Stimulated activated naive CD4-positive, alpha-beta T cell (primary cell): ENCODE measurements at regions not wholly inside any gene's neighbourhood (a gene's known extent, or its start where the extent isn't known, plus 50 kb on each side); places are given as distances from the start of the nearest gene placed in this dataset.

ENCODE experiments used
- DNase-seq, 6 experiments: peaks; one replicate each; lab custom pipeline; 2025; lab: John Stamatoyannopoulos, UW

DNA sequence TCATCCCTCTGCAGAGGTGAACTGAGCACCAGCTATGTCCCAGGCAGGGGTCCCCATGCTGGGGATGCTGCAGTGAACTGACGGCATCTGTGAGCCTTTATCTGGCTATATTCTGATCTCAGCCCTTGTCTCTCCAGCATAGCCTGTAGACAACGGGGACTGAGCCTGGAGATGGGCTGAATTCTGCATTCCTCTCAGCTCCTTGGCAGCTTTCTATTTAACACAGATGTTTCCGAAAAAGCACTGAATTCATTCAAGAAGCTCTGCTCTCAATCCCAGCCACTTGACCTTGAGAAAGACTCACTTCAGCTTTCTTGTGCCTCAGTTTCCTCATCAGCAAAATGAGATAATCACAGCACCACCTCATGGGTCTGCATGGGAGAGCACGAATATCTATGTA lies 204.4 kb upstream of the PMEPA1 start:
- DNase-seq: no peak

DNA sequence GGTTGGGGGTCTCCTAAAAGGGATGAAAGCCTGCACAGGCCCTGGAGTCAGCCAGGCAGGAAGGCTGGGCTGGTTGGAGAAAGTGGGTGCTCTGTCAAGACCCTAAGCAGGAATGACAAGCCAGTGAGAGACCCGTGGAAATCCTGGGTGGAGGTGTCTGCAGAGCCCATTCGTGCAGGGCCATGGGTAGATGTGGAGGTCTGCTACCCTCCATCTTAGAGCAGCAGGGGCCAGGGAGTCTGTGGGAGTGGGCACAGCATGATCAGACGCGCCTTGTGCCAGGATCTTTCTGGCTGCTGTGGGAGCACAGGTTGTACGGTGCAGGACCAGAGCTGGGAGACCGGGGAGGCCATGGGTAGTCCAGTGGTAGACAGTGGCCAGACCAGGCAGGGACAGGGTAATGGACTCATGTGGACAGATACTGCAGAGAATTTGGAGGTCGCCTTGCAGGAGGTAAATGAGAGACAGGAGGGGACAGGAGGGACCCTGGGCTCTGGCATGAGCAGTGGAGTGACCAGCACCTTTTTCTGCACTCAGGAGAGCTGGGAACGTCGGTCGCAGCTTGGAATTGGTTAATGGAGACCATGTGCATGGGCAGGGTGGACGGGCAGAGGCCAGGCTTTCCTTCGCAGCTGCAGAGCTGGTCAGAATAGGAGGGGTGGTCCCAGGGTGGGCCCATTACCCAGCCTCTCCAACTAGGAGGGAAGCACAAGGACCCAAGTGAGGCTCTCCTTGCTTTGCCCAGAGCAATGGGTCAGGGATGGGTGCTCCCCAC lies 203.5 kb upstream of the PMEPA1 start:
- no peak for DNase-seq

DNA sequence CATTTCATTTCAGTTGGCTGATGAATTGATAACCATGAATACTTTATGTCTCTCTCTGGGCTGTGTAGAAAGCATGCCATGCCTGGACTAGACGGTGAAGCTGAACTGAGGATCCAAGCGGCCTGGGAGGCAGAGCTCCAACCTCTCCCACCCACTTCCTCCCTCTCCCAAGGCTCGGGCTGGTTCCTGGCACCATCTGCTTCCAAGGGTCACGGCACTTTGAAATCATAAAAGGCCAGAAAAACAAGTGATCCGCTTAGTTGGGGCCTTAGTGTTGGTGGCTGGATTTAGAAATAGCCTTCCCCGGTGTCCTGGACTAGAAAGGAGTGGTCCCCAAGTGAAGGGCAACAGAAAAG lies 202.4 kb upstream of the PMEPA1 start:
- no peak for DNase-seq

DNA sequence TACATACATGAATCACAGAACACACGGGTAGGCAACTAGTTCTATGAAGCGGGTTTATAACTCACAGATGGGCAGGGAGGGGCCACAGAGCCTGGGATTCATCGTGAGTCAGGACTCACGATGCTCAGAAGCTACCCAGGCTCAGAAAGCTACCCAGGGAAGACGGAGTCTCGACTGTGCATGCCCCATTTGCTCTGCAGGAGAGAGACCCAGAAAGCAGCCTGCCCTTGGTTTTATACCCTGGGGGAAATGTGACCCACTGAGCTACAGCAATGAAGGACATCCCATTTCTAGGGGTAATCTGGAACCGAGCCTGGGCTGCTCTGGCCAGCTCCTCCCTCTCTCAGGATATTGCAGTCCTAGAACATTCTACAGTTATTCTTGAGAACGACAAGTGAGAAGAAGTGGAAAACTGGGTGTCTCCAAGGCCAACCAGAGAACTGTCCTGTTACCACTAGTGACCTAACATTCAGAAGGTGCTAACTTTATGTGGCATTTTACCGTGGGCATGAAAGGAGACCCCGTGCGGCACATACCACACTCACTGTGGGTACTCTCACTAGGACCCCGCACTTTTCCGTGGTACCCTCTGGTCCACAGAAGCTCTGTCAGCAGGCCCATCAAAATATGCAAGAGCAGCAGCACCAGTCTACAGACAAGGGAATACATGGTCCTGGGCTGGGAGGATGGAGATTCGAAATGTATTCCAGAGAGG lies 201.9 kb upstream of the PMEPA1 start:
- DNase-seq: no peak

DNA sequence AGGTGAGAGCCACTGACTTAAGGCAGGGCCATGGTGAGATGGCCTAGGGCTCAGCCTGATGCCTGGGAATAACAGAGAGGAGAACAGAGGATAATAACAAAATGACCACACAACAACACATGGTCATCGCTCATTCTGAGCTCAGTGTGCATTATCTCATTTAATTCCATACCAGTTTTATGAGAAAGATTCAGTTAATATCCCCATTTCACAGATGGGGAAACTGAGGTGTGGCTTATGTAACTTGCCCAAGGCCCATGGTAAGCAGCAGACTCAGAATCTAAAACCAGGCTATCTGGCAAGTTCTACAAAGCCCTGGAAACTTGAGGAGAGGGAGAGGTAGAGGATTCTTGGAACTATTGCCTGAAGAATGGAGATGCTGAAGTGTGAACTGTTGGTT lies 200.9 kb upstream of the PMEPA1 start:
- no peak for DNase-seq

DNA sequence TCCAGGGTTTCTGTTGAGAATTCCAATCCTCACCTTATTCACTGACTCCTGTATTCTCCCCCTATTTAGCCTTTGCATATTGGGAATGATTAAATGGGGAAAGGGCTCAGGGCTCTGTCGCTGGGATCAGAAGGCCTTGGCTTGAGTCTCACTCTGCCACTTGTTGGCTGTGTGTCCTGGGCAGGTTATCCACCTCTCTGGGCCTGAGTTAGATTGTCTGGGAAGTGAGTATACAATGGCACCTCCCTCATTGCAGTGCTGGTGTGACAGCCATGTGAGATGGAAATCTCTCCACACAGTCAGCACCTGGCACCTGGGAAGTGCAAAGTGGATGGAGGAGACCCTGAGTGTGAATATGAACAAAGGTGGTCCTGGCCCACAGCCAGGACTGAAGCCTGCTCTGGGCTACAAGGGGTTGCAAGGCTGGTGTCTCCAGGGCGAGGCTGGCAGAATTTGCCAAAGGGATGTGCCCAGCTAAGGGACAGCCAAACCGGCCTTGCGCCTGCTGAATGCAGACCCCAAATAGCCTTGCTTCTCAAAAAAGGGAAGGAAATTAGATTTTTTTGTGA lies 200.0 kb upstream of the PMEPA1 start:
- DNase-seq: no peak

DNA sequence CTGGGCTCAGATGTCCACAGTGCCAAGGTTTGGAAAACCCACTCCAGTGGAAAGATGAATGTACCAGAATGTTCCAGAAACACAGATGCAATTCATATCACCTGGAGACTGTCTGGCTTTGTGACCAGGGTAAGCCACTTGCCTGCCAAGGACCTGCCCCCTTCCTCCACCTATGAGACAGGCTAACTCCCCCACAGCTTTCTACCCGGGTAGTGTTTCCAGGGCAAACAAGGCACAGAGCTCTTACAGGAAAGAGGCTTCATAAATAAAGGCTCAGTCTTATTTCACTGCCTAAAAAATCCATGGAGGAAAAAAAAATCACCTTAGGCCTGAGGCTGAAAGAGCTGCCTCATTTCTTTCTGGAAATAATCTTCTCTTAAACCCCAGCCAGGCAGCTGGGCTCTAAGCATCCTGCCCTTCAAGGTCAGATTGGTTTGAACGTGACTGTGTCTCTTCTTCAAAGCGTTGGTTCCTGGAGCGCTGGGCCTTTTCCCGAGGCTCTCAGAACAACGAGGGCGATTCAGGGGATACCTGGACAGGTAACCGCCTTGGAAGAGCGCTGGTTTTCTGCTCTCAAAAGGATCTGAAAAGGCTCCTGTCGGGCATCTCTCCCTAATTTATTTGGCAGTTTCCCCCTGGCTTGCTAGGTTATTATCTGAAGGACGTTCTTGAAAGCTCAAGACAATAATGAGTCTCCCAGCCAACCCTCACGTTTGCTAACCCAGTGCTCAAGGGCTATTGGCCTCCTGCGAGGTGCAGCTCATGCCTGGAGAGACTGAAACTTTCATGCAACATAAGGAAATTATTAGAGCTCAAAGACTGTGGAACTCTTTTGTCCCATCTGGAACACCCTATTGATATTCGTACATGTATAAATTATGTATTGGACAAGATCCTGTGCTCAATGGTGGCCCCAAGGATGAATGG lies 199.2 kb upstream of the PMEPA1 start:
- DNase-seq: no peak

DNA sequence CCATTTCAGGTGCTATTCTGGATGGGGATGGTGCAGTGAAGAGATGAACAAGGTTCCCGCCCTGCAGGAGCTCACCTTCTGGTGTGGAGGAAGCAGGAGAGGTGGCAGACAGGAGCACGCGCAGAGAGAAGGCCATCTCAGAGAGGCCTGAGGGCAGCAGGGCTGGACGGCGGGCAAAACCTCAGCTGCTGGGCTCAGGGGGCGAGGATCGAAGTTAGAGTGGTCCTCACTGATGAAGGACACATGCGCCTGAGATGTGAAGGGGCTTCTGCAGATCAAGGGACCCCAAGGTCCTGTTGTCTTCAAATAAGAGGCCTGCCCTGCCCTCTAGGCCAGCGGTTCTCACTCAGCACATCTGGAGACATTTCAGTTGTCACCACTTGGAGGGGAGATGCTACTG lies 198.4 kb upstream of the PMEPA1 start:
- DNase-seq: no peak

DNA sequence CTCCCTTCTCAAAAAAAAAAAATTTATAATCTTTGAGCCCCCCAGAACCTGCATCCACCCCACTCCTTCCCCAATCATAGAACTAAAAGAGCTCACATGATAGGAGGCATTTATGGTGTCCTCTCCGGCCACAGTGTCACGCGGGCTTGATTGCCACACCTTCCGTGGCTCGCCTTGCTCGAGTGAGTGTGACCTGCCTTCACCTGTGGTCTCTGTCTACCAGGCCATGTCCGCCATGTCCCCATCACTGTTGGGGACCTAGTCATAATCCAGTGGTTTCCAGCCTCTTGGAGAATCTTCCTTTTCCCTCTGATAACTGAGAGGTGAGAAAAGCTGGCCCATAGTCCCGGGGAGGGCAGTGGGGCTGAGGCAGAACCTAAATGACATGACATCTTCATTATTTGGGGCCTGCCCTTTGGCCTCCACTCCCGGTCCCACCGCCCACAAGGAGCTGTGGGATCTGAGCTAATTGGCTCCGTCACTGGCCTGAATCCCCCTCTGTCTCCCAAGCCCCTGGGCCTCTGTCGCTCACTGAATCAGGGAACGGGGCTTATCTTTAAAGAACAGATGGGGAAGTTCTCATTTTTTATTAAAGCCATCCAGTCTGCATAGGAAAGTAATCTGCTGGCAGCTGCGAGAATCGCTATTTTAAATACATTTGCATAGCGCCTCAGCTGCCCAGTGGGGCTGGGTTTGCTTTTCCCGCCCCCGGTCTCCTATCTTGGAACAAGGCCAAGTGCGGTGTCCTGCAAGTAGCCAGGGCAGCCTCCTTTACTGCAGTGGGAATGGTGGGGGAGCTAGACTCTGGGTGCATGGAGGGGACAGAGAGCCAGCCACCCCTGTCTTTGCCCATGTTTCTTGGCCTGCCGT lies 197.6 kb upstream of the PMEPA1 start:
- DNase-seq: no peak

DNA sequence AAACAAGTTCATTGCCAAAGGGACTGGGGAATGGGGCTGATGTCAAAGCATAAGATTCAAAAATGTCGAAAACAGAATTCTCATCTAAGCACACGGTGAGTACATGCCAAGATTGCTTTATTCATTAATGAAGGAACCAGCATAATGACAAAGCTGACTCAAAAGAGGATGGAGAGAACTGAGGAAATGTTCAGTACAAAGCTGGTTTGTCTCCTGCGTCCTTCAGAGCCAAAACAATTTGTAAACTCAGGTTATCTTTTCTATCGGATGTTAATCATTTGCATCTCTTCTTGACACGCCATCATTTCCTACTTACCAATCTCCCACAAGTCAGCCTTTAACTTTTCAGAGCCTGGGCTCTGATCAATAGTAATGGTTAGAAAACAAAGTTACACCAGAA lies 195.6 kb upstream of the PMEPA1 start:
- no peak for DNase-seq

DNA sequence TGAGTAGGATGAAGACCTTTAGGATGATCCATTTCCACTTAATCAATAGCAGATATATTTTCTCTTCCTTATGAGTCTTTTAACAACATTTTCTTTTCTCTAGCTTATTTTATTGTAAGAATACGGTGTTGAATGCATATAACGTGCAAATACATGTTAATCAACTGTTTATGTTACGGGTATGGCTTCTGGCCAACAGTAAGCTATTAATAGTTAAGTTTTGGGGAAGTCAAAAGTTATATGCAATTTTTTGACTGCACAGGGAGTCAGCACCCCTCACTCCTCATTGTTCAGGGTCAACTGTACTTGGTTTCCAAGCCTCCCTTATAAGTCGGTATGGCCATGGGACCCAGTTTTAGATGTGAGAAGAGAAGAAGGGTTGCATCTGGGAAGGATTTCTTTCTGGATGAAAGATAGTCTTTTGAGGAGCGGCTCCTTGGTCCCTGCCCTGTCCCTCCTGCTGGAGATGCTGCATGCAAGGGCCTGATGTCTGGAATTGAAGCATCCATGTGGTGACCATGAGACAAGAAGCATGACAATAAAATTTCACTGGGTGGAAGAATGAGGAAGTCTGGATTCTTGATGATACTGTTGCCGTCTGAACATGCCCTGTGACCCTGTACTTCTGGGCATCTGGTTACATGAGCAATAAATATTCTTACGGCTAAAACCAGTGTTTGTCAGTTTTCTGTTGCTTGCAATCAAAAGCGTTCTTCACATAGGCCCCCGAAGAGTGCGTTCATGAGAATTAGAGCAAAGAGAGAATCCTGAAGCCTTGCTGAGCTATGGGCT lies 194.7 kb upstream of the PMEPA1 start:
- DNase-seq: no peak

DNA sequence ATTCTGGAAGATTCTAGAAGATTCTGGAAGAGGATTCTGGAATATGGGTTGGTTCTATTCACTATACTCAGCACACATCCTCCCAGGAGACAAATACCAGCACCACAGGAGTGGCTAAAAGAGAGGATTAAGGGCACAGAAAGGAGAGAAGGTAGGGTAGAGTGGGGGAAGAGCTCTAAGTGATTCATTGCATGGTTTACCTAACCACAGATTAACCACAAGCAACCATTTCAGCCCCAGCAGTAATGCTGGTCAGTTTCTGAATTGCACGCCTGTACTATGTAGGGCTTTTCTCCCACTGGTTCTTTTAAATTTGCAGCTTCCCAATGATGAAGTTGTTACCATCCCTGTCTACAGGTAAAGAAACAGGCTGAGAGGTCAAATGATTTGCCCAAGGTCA lies 192.7 kb upstream of the PMEPA1 start:
- no peak for DNase-seq

DNA sequence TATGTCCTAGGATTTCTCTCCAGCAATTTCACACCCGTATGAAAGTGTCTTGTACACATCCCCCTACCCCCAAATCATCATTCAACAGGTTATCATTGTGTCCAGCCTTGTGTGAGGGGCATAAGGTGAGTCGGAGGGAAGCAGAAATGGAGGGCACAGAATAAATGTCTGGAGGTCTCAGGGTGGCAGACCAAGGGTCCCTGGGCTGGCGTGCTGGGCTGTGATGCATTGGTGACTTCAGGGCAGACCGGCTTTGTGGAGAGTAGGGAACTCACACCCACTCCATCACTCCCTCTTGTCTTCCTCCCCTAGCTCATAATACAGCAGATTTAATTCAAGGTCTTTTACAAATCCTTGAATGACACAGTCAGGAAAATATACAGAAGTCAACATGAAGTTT lies 191.7 kb upstream of the PMEPA1 start:
- DNase-seq: no peak

DNA sequence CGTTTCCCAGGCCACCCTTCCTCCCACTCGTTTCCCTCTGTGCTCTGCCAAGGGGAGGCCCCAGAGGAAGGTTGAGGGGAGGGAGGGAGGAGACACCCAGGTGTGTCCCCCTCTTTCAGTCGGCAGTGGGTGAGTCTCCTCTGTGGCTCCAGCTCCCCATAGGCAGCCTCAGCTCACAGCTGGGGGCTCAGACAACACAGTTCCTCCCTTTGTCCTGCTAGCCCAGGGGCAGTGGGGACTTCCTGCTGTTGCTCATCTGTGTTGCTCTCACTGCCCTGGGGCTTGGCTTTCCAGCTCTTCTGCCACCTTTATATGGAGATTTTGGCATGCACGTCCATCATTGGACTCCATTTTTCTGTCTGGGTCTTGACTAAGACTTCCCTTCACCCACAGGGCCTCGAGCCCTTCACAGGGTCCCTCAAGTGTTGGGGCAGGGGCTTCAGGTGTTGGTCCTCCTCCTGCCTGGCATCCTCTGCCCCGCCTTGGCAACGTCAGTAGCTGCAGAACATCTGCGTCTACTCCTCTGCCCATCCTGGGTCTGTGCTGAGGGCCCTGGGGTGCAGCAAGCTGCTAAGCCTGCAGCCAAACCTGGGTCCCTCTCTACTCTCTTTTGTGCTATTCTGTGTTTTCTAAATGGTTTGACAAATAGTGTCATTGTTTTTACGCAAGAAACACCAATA lies 190.6 kb upstream of the PMEPA1 start:
- DNase-seq: no peak

DNA sequence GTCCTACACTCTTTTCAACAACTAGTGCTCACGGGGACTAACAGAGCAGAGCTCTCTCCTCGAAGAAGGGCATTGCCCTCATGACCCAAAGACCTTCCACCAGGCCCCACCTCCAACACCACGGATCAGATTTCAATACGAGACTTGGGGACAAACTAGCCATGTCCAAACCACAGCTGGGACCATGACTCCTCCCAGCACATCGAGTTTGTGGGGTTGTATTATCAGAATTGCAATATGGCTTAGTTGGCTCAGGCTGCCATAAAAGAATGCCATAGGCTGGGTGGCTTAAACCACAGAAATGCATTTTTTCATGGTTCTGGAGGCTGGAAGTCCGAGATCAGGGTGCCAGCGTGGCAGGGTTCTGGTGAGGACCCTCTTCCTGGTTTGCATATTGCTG lies 189.7 kb upstream of the PMEPA1 start:
- DNase-seq: no peak

DNA sequence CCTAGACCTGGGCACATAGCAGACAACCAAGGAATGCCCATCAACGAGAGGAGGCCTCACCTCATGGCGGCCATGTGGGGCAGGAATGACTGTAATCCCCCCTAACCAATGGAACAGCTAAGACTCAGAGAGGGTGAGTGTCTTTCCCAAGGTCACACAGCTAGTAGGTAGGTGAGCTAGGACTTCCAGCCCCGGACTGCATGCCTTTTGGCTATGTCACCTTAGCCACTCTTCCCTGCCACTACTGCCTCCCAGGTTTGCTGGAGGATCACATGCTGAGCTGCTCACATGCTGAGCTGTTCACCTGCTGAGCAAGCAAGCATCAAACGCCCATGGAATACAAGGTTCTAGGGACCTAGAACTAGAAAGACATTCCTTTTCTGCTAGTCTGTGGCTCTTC lies 188.5 kb upstream of the PMEPA1 start:
- no peak for DNase-seq

DNA sequence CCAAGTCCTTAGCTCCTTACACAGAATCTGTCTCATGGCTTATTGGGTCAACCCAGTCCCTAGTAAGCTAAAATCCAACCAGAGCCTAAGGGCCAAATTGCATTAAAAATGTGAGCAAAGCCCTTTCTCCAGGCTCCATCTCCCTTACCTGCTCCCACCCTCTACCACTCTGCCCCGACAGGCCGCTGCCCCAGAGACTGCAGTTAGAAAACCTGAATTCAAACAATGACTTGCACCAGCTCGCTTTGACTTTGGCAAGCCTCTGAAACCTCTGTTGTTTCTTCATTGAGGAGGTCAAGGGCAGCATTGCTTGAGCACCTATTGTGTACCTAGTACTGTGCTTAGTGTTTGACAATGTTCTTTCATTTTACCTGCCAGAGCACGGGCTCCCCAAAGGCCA lies 188.1 kb upstream of the PMEPA1 start:
- no peak for DNase-seq

DNA sequence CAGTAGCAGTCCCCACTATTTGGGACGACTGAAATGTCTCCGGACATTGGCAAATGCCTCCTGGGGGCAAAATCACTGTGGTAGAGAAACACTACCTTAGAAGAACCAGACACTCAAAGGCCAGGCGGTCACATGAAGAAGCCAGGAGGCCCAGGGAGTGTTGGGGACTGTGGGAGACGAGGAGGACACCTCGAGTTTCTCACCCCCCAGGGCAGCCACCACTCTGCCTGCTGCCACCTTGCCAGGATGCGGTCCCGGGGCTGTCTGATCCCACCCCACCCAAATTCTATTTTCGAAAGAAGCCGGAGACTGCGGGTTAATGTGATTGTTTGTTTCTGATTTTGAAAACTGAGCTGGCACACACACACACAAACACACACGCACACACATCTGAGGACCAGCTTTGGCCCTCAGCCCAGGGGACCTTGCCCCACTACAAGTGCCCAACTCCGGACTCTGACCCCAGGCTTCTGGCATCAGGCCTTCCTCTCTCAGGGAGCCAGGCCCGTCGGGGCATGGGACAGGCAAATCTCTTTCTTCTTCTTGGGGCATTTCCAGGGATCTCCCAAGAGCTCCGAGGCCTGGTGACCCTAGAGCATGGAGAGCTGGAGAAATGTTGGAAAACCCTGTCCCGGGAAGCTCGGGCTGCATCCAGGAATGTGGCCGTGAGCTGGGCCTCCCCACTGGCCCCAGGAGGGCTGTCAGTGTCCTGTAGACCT lies 187.5 kb upstream of the PMEPA1 start:
- no peak for DNase-seq

DNA sequence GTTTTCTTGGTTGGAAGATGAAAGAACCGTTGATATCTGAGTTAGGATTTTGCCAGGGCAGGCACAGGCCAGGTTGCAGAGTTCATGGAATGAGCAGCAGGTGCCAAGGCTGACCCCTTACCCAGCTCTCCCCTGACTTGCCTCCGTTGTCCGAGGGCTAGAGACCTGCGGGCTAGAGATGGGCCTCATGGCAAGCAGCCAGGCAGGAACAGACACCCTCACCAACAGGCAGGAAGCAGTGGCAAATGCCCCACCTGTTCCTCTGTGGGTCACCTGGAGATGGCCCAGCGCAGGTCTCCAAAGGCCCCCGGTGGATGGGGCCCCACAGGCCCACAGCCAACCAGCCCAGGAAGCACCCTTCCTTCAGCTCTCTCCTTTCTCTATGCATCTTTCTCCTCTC lies 186.7 kb upstream of the PMEPA1 start:
- no peak for DNase-seq
